HepG2 (cell line): ENCODE measurements at regions not wholly inside any gene's neighbourhood (a gene's known extent, or its start where the extent isn't known, plus 50 kb on each side); places are given as distances from the start of the nearest gene placed in this dataset.

Experiments
- ATAC-seq: fragments of 200-7000 bp; cut with Tn5 transposase; 3 replicates; pipeline ENCODE4 v1.9.1; 2020; ENCODE audit warnings: mild to moderate bottlenecking, moderate library complexity
- BruUV-seq: library from RNA; stranded (reverse); fragments of 400-500 nt; replicated peaks from 2 replicates; lab custom pipeline; 2021; lab: Mats Ljungman, UMichigan
- CTCF ChIA-PET: fragments of 300-600 bp; formaldehyde crosslinking; extraction: SDS; loops from one replicate; lab custom pipeline; 2021; ENCODE audit warnings: low total read pairs, inconsistent platforms, low intra/inter-chr PET ratio; lab: Yijun Ruan, JAX
- POLR2A ChIA-PET: fragments of 350-600 bp; sonication (Branson Sonifier 250); formaldehyde crosslinking; loops from one replicate; lab custom pipeline; 2020; ENCODE audit warnings: antibody characterized with exemption, inconsistent platforms; lab: Yijun Ruan, JAX
- DNase-seq: peaks from one replicate; pipeline ENCODE4 v3.0.0-alpha.2; 2015; ENCODE audit warnings: low spot score
- FAIRE-seq: peaks from 3 replicates; lab custom pipeline; 2011; peaks lifted over from hg19 to GRCh38; lab: Jason Lieb, UNC
- H2AFZ ChIP-seq: one replicate; pipeline ENCODE4 v1.6.1; 2011; ENCODE audit warnings: low read length, inconsistent platforms
- H3K27ac ChIP-seq: fragments of 300-600 bp; 3 replicates; pipeline ENCODE4 v1.8.0; 2011; ENCODE audit warnings: mixed run types, mild to moderate bottlenecking, mixed read lengths, low read length, inconsistent platforms; ENCODE audit not compliant: insufficient read depth; ENCODE audit errors: extremely low read length
- H3K27me3 ChIP-seq, 2 experiments: fragments of 200-600 bp in 1 of 2; 2 replicates in 1 of 2; 3 replicates in 1 of 2; pipeline versions ENCODE4 v1.6.0 to v1.8.0; 2011; ENCODE audit warnings: low read length in 2 of 2, mild to moderate bottlenecking in 2 of 2, moderate library complexity in 2 of 2, inconsistent platforms in 1 of 2; ENCODE audit not compliant: insufficient read depth in 2 of 2, control insufficient read depth in 1 of 2
- H3K36me3 ChIP-seq, 2 experiments: fragments of 200-600 bp in 1 of 2; replicated peaks in 1 of 2; 2 replicates in 1 of 2; 3 replicates in 1 of 2; pipeline versions ENCODE4 v1.5.1 to v1.8.0; 2011; ENCODE audit warnings: low read length in 2 of 2, inconsistent platforms in 1 of 2; ENCODE audit not compliant: insufficient read depth in 2 of 2, control insufficient read depth in 1 of 2
- H3K4me1 ChIP-seq: 2 replicates; pipeline ENCODE4 v1.5.1; 2012; ENCODE audit warnings: low read length, inconsistent platforms; ENCODE audit not compliant: insufficient read depth
- H3K4me2 ChIP-seq: 2 replicates; pipeline ENCODE4 v1.6.0; 2011; ENCODE audit warnings: low read depth, low read length, inconsistent platforms
- H3K4me3 ChIP-seq, 3 experiments: fragments of 200-600 bp in 1 of 3; sonication (generic), shearing (Covaris generic) in 1 of 3; replicated peaks in 1 of 3; 2 replicates each; pipeline ENCODE4 v1.5.1; 2011 to 2016; ENCODE audit warnings: low read length in 3 of 3, inconsistent platforms in 2 of 3, low read depth in 2 of 3, mild to moderate bottlenecking in 2 of 3, control low read depth in 1 of 3, mixed read lengths in 1 of 3; ENCODE audit not compliant: insufficient read depth in 1 of 3
- H3K79me2 ChIP-seq: one replicate; pipeline ENCODE4 v1.6.1; 2011; ENCODE audit warnings: low read length, inconsistent platforms; ENCODE audit not compliant: insufficient read depth
- H3K9ac ChIP-seq: 2 replicates; pipeline ENCODE4 v1.6.0; 2011; ENCODE audit warnings: mild to moderate bottlenecking, low read depth, low read length, inconsistent platforms; ENCODE audit not compliant: insufficient read depth
- H3K9me3 ChIP-seq: 2 replicates; pipeline ENCODE4 v1.5.1; 2012; ENCODE audit warnings: mild to moderate bottlenecking, low read length
- H4K20me1 ChIP-seq: 2 replicates; pipeline ENCODE4 v1.6.0; 2011; ENCODE audit warnings: inconsistent platforms, mild to moderate bottlenecking, low read length, moderate library complexity; ENCODE audit not compliant: insufficient read depth
- STAG1 ChIP-seq: sonication (generic); formaldehyde crosslinking; IDR thresholded peaks from 2 replicates; pipeline ENCODE4 v1.4.0; 2020; ENCODE audit warnings: missing genetic modification reagents
- ZNF773 ChIP-seq: sonication (generic); formaldehyde crosslinking; IDR thresholded peaks from 2 replicates; pipeline ENCODE4 v1.4.0; 2020; ENCODE audit warnings: missing genetic modification reagents, borderline replicate concordance
- WGBS: methylation state at CpG from one replicate; pipeline ENCODE4 v1.1.6; 2017; ENCODE audit warnings: low lambda C conversion rate; 5-methylcytosine and 5-hydroxymethylcytosine counted together
- in situ Hi-C: cut with HindIII; loops from 2 replicates; pipeline ENCODE4 v1.10.0; 2017; ENCODE audit warnings: low pct_unique_long_range_greater_than_20kb; ENCODE audit not compliant: extremely low pct_ligation_motif_present
- intact Hi-C: fragments of 100-400 bp; cut with micrococcal nuclease; formaldehyde crosslinking; loops from one replicate; pipeline ENCODE4 v1.10.0; 2022; ENCODE audit not compliant: unreplicated experiment
- TF ChIP-seq, protein P1 (sequence below): sonication (generic); formaldehyde crosslinking; IDR thresholded peaks from 2 replicates; pipeline ENCODE4 v1.5.0; 2020; ENCODE audit warnings: mild to moderate bottlenecking, missing genetic modification reagents, borderline replicate concordance
- TF ChIP-seq, protein P2 (sequence below): sonication (generic); formaldehyde crosslinking; IDR thresholded peaks from 2 replicates; pipeline ENCODE4 v1.4.0; 2020; ENCODE audit warnings: missing genetic modification reagents
- TF ChIP-seq, protein P3 (sequence below): sonication (generic); formaldehyde crosslinking; IDR thresholded peaks from 2 replicates; pipeline ENCODE4 v1.5.0; 2020; ENCODE audit warnings: mild to moderate bottlenecking, missing genetic modification reagents, moderate library complexity
- TF ChIP-seq, protein P4 (sequence below): sonication (generic); formaldehyde crosslinking; conservative IDR thresholded peaks from 2 replicates; pipeline ENCODE4 v1.4.0; 2020; ENCODE audit warnings: missing genetic modification reagents

DNA sequence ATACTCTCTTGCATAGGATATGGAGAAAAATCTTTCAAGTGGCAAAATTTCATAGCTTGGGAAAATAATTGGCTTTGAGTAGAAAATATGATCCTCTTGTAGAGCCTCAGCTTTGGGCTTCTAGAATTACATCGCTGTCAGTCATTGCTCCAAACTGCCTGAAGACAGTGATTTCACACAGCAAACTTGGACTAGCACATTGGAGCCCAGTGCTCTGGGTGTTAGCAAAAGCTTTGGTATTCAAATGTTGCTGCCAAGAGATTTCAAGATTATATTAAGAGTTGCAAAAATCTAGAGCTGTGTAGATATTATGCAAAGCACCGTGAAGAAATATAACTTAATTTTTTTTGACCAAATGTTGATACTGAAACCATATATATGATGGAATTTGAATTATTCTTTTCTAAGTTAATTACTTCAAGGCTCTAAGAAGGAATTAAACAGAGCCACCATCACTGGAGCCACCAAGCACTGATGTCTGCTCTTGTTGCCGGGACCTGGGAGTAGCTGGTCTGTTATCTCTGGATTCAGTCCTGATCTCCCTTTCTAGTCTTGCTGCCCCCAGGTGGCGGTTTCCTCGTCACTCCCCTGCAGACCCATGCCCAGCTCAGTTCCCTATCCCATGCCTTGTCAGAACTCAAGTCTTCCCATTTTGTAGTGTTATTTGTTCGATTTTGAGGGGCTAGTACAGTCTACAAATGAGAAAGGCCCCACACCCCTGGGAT is 260.7 kb upstream of the SFRP2 start:
- ATAC-seq (peak; percentile 91), FAIRE-seq (no peak), DNase-seq (peak; percentile 9)
- peak; percentile 29 for TF ChIP-seq STAG1 (CRISPR knock-in tag)
- TF ChIP-seq, protein P1, sequence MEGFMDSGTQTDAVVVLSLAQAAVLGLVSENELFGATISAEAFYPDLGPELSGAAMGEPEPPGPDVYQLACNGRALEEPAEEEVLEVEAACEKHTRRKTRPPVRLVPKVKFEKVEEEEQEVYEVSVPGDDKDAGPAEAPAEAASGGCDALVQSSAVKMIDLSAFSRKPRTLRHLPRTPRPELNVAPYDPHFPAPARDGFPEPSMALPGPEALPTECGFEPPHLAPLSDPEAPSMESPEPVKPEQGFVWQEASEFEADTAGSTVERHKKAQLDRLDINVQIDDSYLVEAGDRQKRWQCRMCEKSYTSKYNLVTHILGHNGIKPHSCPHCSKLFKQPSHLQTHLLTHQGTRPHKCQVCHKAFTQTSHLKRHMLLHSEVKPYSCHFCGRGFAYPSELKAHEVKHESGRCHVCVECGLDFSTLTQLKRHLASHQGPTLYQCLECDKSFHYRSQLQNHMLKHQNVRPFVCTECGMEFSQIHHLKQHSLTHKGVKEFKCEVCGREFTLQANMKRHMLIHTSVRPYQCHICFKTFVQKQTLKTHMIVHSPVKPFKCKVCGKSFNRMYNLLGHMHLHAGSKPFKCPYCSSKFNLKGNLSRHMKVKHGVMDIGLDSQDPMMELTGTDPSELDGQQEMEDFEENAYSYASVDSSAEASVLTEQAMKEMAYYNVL (CRISPR knock-in tag), result no peak
- TF ChIP-seq, protein P2, sequence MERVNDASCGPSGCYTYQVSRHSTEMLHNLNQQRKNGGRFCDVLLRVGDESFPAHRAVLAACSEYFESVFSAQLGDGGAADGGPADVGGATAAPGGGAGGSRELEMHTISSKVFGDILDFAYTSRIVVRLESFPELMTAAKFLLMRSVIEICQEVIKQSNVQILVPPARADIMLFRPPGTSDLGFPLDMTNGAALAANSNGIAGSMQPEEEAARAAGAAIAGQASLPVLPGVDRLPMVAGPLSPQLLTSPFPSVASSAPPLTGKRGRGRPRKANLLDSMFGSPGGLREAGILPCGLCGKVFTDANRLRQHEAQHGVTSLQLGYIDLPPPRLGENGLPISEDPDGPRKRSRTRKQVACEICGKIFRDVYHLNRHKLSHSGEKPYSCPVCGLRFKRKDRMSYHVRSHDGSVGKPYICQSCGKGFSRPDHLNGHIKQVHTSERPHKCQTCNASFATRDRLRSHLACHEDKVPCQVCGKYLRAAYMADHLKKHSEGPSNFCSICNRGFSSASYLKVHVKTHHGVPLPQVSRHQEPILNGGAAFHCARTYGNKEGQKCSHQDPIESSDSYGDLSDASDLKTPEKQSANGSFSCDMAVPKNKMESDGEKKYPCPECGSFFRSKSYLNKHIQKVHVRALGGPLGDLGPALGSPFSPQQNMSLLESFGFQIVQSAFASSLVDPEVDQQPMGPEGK (CRISPR knock-in tag), result no peak
- TF ChIP-seq, protein P3, sequence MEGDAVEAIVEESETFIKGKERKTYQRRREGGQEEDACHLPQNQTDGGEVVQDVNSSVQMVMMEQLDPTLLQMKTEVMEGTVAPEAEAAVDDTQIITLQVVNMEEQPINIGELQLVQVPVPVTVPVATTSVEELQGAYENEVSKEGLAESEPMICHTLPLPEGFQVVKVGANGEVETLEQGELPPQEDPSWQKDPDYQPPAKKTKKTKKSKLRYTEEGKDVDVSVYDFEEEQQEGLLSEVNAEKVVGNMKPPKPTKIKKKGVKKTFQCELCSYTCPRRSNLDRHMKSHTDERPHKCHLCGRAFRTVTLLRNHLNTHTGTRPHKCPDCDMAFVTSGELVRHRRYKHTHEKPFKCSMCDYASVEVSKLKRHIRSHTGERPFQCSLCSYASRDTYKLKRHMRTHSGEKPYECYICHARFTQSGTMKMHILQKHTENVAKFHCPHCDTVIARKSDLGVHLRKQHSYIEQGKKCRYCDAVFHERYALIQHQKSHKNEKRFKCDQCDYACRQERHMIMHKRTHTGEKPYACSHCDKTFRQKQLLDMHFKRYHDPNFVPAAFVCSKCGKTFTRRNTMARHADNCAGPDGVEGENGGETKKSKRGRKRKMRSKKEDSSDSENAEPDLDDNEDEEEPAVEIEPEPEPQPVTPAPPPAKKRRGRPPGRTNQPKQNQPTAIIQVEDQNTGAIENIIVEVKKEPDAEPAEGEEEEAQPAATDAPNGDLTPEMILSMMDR (CRISPR knock-in tag), result peak; percentile 50
- no peak for TF ChIP-seq ZNF773 (CRISPR knock-in tag)
- TF ChIP-seq, protein P4, sequence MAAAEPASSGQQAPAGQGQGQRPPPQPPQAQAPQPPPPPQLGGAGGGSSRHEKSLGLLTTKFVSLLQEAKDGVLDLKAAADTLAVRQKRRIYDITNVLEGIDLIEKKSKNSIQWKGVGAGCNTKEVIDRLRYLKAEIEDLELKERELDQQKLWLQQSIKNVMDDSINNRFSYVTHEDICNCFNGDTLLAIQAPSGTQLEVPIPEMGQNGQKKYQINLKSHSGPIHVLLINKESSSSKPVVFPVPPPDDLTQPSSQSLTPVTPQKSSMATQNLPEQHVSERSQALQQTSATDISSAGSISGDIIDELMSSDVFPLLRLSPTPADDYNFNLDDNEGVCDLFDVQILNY (CRISPR knock-in tag), result no peak
- H3K4me3 ChIP-seq, result no peak overlapping the region
- BruUV-seq, result no TSS peak
- no peak overlapping the region for H2AFZ ChIP-seq
- no peak overlapping the region for H3K27ac ChIP-seq
- H3K9ac ChIP-seq, result no peak overlapping the region
- intact Hi-C loops (loop anchor here (2.0 kb wide), 1 partner anchor 265 kb away; no protein-coding TSS in a partner anchor), in situ Hi-C loops (no loop called here)
- H3K4me2 ChIP-seq, result no peak overlapping the region
- CTCF ChIA-PET, result no interaction called here
- 27% methylated on average over 6 of the region's 6 CpGs for WGBS
- no peaks in the 10 kb centered on the region for H4K20me1 ChIP-seq
- no peaks in the 10 kb centered on the region for H3K79me2 ChIP-seq
- no peaks in the 10 kb centered on the region for H3K9me3 ChIP-seq
- H3K36me3 ChIP-seq, result no peaks in the 10 kb centered on the region
- no peaks in the 10 kb centered on the region; a peak in 1 of 5 replicates for H3K27me3 ChIP-seq
- H3K4me1 ChIP-seq, result no peaks in the 10 kb centered on the region
- POLR2A ChIA-PET, result no interaction called here
